ENCODE measurements at regions not wholly inside any gene's neighbourhood (a gene's known extent, or its start where the extent isn't known, plus 50 kb on each side); places are given as distances from the start of the nearest gene placed in this dataset.
"Not testable (repeated sequence)": the region's sequence is repeated elsewhere in the genome, so short reads cannot be mapped to it uniquely, and the experiment has no call there.

- no peaks in the 10 kb centered on the region for H3K9me3 ChIP-seq (ENCODE audit: control insufficient read depth, insufficient read depth, low read length)
- no peaks in the 10 kb centered on the region for H3K4me1 ChIP-seq (ENCODE audit: insufficient read depth, low read length)
- no peaks in the 10 kb centered on the region for H3K36me3 ChIP-seq (ENCODE audit: insufficient read depth, low read length)
- no peak overlapping the region for H3K9ac ChIP-seq (ENCODE audit: low read depth, low read length)
Observed at GRCh38 chr6:165776691-165777090, 113.7 kb upstream of the PDE10A start.

GRCh38 chr6:165775721-165776120 lies 112.7 kb upstream of the PDE10A start:
- Histone ChIP-seq H3K36me3 (ENCODE audit: insufficient read depth, low read length) (no peaks in the 10 kb centered on the region), H3K4me1 (ENCODE audit: insufficient read depth, low read length) (no peaks in the 10 kb centered on the region), H3K9me3 (ENCODE audit: control insufficient read depth, insufficient read depth, low read length) (no peaks in the 10 kb centered on the region), H3K9ac (ENCODE audit: low read depth, low read length) (no peak overlapping the region)

GRCh38 chr6:165774903-165775601 lies 112.0 kb upstream of the PDE10A start:
- Histone ChIP-seq H3K9ac (ENCODE audit: low read depth, low read length) (no peak overlapping the region), H3K4me1 (ENCODE audit: insufficient read depth, low read length) (no peaks in the 10 kb centered on the region), H3K36me3 (ENCODE audit: insufficient read depth, low read length) (no peaks in the 10 kb centered on the region), H3K9me3 (ENCODE audit: control insufficient read depth, insufficient read depth, low read length) (no peaks in the 10 kb centered on the region)

- Histone ChIP-seq H3K9ac (ENCODE audit: low read depth, low read length) (no peak overlapping the region), H3K36me3 (ENCODE audit: insufficient read depth, low read length) (no peaks in the 10 kb centered on the region), H3K9me3 (ENCODE audit: control insufficient read depth, insufficient read depth, low read length) (no peaks in the 10 kb centered on the region), H3K4me1 (ENCODE audit: insufficient read depth, low read length) (no peaks in the 10 kb centered on the region)
Observed at GRCh38 chr6:165770397-165771082, 107.5 kb upstream of the PDE10A start.

DNA sequence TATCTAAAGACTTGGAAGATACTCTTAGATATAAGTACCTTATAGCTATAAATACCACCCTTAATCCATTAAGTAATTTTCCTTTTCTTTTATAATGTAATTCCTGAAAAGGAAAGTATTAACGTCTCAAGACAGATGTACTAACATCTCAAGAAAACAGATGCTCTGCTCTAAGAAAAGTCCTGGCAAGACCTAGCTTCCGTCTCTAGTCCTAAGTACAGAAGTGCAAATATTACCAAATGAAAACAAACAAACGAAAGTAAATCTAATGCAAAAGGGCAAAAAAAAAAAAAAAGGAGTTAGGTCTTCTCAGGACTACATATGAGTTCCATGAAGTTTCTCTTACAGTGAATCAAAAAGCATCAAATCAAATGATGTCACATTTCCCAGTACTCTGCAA lies 106.8 kb upstream of the PDE10A start:
- Histone ChIP-seq H3K36me3 (ENCODE audit: insufficient read depth, low read length) (no peaks in the 10 kb centered on the region), H3K4me1 (ENCODE audit: insufficient read depth, low read length) (no peaks in the 10 kb centered on the region), H3K9me3 (ENCODE audit: control insufficient read depth, insufficient read depth, low read length) (no peaks in the 10 kb centered on the region), H3K9ac (ENCODE audit: low read depth, low read length) (no peak overlapping the region)

DNA sequence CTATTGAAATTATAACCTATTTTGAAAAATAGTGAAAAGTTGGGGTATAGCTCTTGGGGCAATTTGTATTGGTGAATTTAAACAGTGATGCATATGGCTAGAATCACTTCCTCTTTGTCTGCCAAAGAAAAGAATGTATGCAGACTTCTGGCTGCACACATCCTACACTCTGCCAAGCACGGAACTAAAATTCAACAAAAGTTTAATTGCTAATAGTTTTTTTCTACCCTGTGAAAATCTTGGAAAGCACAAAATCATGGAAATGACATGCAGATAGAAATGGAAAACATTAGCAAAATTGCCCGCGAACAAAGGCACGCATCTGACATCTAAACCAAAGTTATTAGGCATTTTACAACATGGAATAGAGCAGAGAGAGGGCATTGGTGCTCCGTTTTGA lies 106.4 kb upstream of the PDE10A start:
- Histone ChIP-seq H3K9me3 (ENCODE audit: control insufficient read depth, insufficient read depth, low read length) (no peaks in the 10 kb centered on the region), H3K4me1 (ENCODE audit: insufficient read depth, low read length) (no peaks in the 10 kb centered on the region), H3K36me3 (ENCODE audit: insufficient read depth, low read length) (no peaks in the 10 kb centered on the region), H3K9ac (ENCODE audit: low read depth, low read length) (no peak overlapping the region)

- H3K4me1 ChIP-seq (ENCODE audit: insufficient read depth, low read length): no peaks in the 10 kb centered on the region
- H3K9me3 ChIP-seq (ENCODE audit: control insufficient read depth, insufficient read depth, low read length): no peaks in the 10 kb centered on the region
- H3K9ac ChIP-seq (ENCODE audit: low read depth, low read length): no peak overlapping the region
- no peaks in the 10 kb centered on the region for H3K36me3 ChIP-seq (ENCODE audit: insufficient read depth, low read length)
Observed at GRCh38 chr6:165768961-165769360, 105.9 kb upstream of the PDE10A start.

GRCh38 chr6:165767228-165767627 lies 104.2 kb upstream of the PDE10A start:
- H3K4me1 ChIP-seq (ENCODE audit: insufficient read depth, low read length): no peaks in the 10 kb centered on the region
- no peaks in the 10 kb centered on the region for H3K36me3 ChIP-seq (ENCODE audit: insufficient read depth, low read length)
- no peak overlapping the region for H3K9ac ChIP-seq (ENCODE audit: low read depth, low read length)
- H3K9me3 ChIP-seq (ENCODE audit: control insufficient read depth, insufficient read depth, low read length): no peaks in the 10 kb centered on the region

DNA sequence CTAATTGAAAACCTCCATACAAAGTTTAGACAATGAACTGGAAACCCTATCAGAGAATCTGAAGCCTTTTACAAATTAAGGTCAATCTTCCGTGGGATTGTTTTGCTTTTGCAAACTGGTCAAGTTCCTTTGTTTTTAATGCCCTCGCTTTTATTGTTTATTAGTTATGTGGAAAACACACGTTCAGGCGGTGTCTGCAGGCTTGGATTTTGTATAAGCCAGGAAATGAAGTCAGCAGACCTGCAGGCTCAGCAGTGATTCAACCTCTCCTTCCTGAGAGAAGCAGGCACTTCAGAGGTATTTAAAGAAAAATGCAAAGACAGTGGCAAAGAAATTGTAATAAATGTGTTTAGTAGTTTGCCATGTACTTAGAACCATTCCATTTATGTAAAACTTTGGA lies 103.4 kb upstream of the PDE10A start:
- H3K36me3 ChIP-seq (ENCODE audit: insufficient read depth, low read length): no peaks in the 10 kb centered on the region
- no peaks in the 10 kb centered on the region for H3K9me3 ChIP-seq (ENCODE audit: control insufficient read depth, insufficient read depth, low read length)
- H3K4me1 ChIP-seq (ENCODE audit: insufficient read depth, low read length): no peaks in the 10 kb centered on the region
- H3K9ac ChIP-seq (ENCODE audit: low read depth, low read length): no peak overlapping the region

DNA sequence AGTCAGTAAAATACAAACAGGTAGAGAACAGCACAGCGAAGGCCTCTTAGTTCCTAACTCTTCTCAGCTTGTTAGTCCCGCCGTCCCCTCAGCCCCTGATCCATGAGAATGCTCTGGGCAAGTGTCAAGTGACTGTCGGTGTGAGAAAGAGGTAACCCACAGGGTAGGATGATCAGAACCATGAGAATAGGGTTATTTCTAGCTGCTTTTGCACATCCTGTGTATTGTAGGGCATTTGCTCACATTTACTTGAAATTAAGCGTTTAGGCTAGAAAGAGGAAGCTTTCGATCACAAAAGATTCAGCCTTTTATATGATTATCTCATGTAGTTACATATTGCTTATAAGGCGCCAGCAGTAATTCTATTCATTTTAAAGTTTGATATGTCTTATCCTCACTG lies 103.0 kb upstream of the PDE10A start:
- Histone ChIP-seq H3K9ac (ENCODE audit: low read depth, low read length) (no peak overlapping the region), H3K36me3 (ENCODE audit: insufficient read depth, low read length) (no peaks in the 10 kb centered on the region), H3K4me1 (ENCODE audit: insufficient read depth, low read length) (no peaks in the 10 kb centered on the region), H3K9me3 (ENCODE audit: control insufficient read depth, insufficient read depth, low read length) (no peaks in the 10 kb centered on the region)

- not testable (repeated sequence) for H3K9ac ChIP-seq (ENCODE audit: low read depth, low read length); H3K9me3 ChIP-seq (ENCODE audit: control insufficient read depth, insufficient read depth, low read length); H3K4me1 ChIP-seq (ENCODE audit: insufficient read depth, low read length); H3K36me3 ChIP-seq (ENCODE audit: insufficient read depth, low read length)
Observed at GRCh38 chr6:165765256-165765655, 102.2 kb upstream of the PDE10A start.

GRCh38 chr6:165762876-165763275 lies 99.8 kb upstream of the PDE10A start:
- Histone ChIP-seq H3K4me1 (ENCODE audit: insufficient read depth, low read length) (no peaks in the 10 kb centered on the region), H3K9ac (ENCODE audit: low read depth, low read length) (no peak overlapping the region), H3K9me3 (ENCODE audit: control insufficient read depth, insufficient read depth, low read length) (no peaks in the 10 kb centered on the region), H3K36me3 (ENCODE audit: insufficient read depth, low read length) (no peaks in the 10 kb centered on the region)

GRCh38 chr6:165762125-165762524 lies 99.1 kb upstream of the PDE10A start:
- no peak overlapping the region for H3K9ac ChIP-seq (ENCODE audit: low read depth, low read length)
- H3K36me3 ChIP-seq (ENCODE audit: insufficient read depth, low read length): no peaks in the 10 kb centered on the region
- H3K9me3 ChIP-seq (ENCODE audit: control insufficient read depth, insufficient read depth, low read length): no peaks in the 10 kb centered on the region
- no peaks in the 10 kb centered on the region for H3K4me1 ChIP-seq (ENCODE audit: insufficient read depth, low read length)

DNA sequence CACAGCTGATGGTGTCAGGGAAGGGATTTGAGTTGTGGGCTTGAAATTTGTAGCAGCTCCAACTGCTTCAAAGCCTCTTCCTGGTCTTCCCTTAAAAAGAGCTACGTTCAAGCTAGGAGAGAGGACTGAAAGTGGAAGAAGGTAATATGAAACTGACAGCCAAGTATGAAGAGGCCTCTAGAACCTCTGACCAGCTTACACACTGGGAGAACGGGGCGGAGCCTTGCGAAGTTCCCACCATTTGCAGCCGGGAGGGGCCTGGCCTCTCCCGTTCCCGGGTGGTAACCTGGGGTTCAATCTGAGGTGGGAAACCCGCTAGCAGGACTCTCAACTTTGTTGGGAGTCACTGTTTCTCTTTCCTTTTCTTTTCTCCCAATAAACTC lies 97.8 kb upstream of the PDE10A start:
- H3K4me1 ChIP-seq (ENCODE audit: insufficient read depth, low read length): no peaks in the 10 kb centered on the region
- H3K36me3 ChIP-seq (ENCODE audit: insufficient read depth, low read length): no peaks in the 10 kb centered on the region
- H3K9me3 ChIP-seq (ENCODE audit: control insufficient read depth, insufficient read depth, low read length): no peaks in the 10 kb centered on the region
- no peak overlapping the region for H3K9ac ChIP-seq (ENCODE audit: low read depth, low read length)

- no peaks in the 10 kb centered on the region for H3K9me3 ChIP-seq (ENCODE audit: control insufficient read depth, insufficient read depth, low read length)
- no peaks in the 10 kb centered on the region for H3K4me1 ChIP-seq (ENCODE audit: insufficient read depth, low read length)
- H3K36me3 ChIP-seq (ENCODE audit: insufficient read depth, low read length): no peaks in the 10 kb centered on the region
- H3K9ac ChIP-seq (ENCODE audit: low read depth, low read length): no peak overlapping the region
Observed at GRCh38 chr6:165760126-165760802, 97.2 kb upstream of the PDE10A start.
